GM18519 (cell line): ENCODE measurements at regions not wholly inside any gene's neighbourhood (a gene's known extent, or its start where the extent isn't known, plus 50 kb on each side); places are given as distances from the start of the nearest gene placed in this dataset.
"Not testable (repeated sequence)": the region's sequence is repeated elsewhere in the genome, so short reads cannot be mapped to it uniquely, and the experiment has no call there.

ENCODE experiments used
- ATAC-seq: cut with Tn5 transposase; IDR thresholded peaks from one replicate; pipeline ENCODE4 v1.9.1; 2021; ENCODE audit warnings: mild to moderate bottlenecking, moderate library complexity; ENCODE audit not compliant: unreplicated experiment, low FRiP score

DNA sequence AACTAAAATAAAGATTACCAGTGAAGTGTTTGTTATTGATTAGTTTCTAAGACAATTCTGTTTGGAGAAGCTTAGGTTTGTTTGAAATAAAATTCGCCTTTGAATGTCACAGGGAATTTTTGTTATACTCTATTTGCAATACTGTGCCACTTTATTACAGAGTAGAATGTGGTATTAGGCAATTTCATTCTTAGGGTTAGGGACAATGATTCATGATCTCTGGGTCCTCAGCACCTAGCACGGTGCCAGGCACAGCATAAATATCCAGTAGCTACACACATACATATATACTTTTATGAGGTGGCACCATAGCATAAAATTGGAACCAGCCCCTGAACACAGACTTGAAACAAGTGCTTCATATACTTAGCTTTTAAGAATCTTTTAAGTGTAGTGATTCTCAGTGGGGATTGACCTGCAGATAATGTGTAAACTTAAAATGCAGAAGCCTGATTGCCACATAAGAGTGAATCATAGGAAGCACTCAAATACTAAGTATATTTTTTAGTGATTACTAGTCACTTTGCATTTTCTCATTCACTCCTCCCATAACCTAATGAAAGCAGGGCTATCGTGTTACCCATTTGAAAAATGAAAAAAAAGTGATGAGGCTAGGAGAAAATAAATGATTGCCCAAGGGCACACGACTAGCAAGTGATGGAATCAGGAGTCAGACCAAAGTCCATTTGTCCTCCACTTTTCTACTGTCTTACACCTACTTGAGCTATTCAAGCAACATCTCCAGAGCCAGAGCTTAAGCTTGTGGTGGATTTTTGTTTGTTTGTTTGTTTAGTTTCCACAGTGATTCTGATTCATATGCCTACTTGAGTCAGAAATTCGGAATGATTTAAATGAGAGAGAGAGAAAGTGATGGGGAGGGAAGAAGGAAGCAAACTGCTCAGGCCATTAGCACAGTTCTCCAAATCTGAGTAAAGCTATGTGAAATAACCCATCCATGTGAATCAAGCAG is 366.0 kb upstream of the FGF13 start:
- ATAC-seq = no peak

DNA sequence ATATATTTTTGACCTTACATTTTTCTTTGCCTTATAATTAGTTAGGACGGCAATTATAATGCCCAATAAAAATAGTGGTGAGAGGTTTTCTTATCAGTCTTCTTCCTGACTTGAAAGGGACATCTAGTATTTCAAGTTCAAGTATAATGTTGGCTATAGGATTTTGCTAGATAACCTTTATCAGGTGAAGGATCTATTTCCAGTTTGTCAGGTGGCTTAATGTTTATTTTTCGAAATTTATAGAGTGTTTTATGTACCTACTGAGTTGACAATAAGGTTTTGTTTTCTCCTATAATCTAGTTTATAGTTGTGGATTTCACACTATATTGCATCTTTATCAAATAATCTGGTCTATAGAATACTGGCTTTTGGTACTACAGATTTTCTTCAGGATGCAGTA is 351.8 kb upstream of the FGF13 start:
- ATAC-seq = no peak

DNA sequence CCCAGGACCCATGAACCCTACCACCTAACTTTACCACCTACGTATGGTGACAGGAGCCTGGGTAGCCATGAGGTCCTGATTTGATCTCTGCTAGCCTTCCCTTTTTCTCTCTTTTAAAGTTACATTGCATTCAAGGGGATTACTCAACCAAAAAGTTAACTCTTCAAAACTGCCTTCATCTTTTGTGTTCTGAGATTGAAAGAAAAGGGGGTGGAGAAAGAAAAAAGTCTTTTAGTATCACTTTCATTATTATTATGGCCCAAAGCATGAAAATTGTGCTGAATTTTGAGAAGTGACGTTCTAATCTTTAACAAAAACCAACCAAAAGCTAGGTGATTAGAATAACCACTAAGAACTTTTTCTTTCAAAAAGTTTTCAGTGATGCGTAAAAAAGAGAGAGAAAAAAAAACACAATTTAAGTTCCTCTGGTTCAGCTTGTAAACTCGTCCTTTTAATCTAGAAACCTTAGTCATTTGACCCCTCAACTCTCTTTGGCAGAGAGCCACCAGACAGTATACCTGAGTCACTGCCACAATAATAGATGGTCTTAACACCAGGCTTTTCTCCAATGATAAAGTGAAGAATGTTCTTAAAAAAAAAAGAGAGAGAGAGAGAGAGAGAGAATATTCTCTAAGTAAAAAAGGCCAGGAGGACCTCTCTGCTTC is 347.4 kb upstream of the FGF13 start:
- ATAC-seq = no peak

DNA sequence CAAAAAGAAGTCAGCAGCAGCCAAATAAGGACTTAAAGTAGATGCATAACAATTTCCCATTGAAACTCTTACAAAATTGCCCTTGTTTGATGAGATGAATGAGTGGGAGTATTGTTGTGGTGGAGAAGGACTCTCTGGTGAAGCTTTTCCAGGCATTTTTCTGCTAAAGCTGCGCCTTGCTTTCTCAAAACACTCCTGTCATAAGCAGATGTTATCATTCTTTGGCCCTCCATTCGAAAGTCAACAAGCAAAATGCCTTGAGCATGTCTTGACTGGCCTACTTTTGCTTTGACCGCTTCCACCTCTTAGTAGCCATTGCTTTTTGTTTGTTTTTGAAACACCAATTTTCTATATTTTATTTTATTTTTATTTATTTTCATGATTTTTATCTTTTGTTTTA is 340.9 kb upstream of the FGF13 start:
- ATAC-seq = no peak

DNA sequence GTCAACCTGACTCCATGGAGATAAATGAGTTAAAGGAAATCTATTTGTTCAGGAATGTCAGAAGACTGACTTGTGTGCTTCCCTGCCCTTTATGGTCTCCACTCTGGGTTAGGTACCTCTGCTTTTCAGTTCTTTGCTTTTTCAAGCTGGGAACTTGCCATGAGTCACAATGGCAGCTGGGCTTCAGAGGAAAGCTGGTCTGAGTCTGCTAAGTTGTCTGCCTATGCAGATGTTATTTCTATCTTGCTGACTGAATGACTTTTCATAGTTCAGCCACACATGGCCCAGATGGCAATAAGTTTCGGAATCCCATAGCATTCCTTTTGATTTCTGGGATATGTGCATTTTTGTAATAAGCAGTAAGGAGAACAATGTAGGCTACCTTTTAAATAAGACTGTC is 337.9 kb upstream of the FGF13 start:
- no peak for ATAC-seq

DNA sequence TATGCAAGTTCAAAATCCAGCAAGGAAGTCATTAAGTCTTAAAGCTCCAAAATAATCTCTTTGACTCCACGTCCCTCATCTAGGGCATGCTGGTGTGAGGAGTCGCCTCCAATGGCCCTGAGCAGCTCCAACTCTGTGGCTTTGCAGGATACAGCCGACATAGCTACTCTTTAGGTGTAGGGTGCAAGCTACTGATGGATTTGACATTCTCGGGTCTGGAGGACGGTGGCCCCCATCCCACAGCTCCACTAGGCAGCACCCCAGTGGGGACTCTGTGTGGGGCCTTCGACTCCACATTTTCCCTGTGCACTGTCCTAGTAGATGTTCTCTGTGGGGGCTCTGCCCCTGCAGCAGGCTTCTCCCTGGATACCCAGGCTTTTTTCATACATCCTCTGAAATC is 333.2 kb upstream of the FGF13 start:
- ATAC-seq = no peak

DNA sequence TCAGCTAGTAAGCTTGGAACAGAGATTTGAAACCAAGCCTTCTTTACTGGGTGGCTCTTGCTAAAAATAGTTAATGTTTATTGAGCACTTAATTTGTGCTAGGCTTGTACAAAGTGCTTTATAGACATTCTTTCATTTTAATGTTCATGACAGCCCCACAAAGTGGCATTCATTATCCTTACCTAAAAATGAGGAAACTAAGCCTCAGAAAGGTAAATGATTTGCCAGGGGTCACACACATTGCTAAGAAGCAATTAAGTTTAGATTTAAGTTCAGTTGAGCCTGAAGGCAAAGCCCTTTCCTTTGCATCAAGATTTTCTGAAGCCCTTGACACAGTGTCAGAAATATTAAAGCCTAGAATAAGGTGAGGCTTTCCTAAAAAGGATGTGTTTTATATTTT is 327.5 kb upstream of the FGF13 start:
- no peak for ATAC-seq

DNA sequence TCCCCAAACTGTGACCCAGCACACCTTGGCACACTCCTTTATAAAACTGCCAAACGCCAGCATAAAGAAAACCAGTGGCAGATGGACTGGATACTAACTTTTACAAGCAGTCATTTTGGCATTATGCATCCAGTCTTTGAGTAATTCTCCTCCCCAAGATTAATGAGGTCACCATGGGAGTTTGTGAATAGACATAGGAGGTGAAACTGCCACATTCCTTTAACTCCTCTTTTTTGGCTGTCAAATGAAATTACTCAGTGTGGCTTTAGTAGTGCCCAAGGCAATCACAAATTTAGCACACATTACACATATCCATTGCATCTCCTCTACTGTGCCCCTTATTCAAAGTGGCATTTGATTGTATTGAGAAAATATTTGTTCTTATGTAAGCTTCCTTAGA is 315.3 kb upstream of the FGF13 start:
- ATAC-seq = no peak

DNA sequence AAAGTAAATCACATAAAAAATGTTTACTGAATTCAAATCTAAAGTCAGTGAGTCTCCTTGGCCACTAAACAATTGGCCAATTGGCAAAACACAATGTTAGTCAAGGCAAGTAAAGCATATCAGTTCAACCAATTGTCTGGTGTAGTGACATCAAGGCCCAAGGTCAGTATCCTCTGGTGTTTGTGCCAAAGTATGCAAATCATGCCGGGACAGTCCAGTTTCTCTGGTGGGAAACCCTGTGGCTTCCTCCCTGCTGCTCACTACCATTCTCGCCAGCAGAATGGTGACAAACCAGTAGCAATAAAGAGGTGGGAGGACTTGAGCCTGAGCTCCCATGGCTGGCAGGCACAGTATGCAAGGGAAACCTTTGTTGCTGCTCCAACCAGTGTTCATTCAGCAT is 314.9 kb upstream of the FGF13 start:
- ATAC-seq = no peak

DNA sequence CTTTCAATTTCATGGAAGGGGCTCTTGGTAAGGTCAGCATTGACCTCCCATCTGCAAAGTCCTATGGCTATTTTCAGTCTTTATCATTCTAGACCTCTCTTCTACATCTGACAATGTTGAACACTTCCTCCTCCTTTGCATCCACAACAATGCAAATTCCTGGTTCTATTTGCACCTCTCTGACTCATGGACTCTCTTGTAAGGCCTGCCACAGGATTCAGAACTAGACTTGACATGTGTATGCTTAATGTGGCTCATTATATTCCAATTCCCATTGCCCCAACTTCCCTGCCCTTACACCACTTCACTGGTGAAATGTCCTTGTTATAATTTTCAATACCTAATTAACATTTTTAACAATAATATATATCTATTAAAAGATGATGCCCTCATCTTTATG is 314.3 kb upstream of the FGF13 start:
- ATAC-seq = no peak

DNA sequence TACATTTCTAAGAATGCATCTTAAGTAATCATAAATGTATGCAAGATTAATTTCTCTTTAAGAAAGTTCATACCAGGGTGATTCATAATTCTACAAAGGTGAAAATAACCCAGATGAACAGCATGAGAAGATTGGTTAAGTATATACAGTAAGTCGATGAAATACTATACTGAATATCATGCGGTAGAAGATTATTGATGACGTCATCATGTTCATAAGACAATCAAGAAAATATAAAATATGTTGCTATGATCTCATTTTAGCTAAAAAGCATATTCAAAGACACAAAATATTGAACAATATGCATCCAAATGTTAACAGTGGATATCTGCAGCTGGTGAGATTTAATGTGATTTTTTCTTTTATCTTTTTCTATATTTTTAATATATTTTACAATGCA is 312.0 kb upstream of the FGF13 start:
- ATAC-seq = no peak

DNA sequence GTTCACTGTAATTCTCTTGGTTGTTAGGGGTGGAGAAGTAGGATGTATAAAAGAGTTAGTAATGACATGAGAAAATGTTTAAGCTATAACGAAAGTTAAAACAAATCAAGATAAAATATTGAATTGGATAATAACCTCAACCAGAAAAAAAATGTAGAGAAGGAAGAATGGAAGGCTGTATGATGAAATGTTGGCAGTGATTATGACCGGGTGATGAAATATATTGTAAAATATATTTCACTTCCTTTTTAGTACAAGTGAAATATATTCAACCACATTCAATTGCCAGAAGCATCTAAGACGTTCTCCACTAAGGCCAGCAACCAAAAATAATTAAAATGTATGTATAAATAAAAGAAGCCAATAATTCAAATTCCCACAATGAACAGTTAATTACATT is 309.3 kb upstream of the FGF13 start:
- no peak for ATAC-seq

DNA sequence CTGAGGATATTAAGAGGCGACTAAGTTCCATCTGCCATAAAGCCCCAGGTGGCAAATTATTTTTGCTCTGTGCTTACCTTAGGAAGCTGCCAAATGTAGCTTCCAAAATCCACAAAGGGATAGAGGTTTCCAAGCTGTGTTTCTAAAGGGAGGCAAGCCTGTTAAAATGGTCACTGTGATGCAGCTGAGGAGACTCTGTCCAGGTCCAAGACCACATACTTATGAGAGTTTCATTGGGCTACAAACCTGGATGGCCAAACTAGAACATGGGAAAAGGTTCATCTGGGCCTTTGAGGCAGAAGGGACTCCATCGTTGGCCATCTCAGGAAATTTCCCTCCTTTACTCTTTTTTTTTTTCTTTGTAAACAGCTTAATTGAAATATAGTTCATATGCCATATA is 306.9 kb upstream of the FGF13 start:
- no peak for ATAC-seq

DNA sequence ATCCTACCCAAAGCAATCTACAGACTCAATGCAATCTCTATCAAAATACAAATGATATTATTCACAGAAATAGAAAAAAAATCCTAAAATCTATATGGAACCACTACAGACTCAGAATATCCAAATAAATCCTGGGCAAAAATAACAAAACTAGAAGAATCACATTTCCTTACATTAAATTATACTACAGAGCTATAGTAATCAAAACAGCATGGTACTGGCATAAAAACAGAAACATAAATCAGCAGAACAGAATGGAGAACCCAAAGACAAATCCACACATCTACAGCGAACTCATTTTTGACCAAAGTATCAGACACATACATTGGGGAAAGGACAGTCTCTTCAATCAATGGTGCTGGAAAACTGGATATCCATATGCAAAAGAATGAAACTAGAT is 304.1 kb upstream of the FGF13 start:
- ATAC-seq = no peak

DNA sequence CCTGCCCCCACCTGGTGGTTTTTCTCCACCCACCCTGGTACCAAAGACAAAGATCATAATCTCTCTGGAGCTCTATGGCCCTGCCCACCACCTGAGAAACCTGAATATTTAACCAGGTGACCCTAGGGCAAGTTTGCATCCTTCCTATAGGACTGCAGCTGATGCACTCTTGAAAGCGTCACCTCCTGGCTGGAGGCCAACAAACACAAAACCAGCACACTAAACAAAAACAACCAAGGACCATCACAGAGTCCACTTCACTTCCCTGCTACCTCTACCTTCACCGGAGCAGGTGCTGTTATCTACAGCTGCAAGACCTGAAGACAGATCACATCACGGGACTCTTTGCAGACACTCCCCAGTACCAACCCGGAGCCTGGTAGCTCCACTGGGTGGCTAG is 296.7 kb upstream of the FGF13 start:
- no peak for ATAC-seq

DNA sequence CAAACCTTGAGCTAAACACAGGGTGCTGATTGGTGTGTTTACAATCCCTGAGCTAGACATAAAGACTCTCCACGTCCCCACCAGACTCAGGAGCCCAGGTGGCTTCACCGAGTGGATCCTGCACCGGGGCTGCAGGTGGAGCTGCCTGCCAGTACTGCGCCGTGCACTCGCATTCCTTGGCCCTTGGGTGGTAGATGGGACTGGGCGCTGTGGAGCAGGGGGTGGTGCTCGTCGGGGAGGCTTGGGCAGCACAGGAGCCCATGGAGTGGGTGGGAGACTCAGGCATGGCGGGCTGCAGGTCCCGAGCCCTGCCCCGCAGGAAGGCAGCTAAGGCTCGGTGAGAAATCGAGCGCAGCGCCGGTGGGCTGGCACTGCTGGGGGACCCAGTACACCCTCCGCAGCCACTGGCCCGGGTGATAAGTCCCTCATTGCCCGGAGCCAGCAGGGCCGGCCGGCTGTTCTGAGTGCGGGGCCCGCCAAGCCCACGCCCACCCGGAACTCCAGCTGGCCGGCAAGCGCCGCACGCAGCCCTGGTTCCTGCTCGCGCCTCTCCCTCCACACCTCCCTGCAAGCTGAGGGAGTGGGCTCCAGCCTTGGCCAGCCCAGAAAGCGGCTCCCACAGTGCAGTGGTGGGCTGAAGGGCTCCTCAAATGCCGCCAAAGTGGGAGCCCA is 292.5 kb upstream of the FGF13 start:
- ATAC-seq = not testable (repeated sequence)

DNA sequence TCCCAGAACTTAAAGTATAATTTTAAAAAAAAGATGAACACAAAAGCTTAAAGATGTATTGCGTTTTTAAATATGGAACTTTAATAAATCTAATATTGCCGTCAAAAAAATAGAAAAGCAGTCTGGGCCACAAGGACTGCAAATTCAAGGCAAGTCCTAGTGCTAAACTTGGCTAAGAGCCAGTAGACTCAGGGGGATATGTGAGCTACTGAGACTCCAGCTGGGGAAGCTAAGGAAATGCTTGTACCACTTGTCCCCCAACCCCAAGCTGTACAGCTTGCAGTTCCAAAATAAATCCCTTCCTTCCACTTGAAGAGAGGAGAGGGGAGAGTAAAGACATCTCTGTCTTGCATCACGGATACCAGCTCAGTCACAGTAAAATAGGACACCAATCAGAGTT is 290.8 kb upstream of the FGF13 start:
- no peak for ATAC-seq

DNA sequence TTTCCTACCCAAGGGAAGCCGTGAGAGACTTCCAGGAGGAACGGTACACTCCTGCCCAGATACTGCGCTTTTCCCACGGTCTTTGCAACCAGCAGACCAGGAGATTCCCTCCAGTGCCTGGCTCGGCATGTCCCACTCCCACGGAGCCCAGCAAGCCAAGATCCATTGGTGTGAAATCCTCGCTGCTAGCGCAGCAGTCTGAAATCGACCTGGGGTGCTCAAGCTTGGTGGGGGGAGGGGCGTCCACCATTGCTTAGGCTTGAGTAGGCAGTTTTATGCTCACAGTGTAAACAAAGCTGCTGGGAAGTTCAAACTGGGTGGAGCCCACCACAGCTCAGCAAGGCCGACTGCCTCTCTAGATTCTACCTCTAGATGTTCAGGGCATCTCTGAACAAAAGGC is 284.8 kb upstream of the FGF13 start:
- no peak for ATAC-seq

DNA sequence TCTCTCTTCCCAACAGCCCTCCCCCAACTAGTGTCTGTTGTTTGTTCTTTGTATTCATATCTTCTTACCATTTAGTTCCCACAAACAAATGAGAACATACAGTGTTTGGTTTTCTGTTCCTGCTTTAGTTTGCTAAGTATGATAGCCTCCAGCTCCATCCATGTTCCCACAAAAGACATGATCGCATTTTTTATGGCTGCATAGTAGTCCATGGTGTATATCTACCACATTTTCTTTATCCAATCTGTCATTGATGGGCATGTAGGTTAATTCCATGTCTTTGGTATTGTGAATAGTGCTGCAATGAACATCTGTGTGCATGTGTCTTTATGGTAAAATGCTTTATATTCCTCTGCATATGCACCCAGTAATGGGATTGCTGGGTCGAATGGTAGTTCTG is 283.9 kb upstream of the FGF13 start:
- ATAC-seq = no peak

DNA sequence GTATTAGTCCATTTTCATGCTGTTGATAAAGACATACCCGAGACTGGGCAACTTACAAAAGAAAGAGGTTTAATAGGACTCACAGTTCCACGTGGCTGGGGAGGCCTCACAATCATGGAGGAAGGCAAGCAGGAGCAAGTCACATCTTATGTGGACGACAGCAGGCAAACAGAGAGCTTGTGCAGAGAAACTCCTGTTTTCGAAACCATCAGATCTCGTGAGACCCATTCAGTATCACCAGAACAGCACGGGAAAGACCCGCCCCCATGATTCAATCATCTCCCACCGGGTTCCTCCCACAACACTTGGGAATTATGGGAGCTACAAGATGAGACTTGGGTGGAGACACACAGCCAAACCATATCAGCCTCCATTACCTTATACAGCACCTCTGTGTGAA is 278.9 kb upstream of the FGF13 start:
- ATAC-seq = not testable (repeated sequence)

DNA sequence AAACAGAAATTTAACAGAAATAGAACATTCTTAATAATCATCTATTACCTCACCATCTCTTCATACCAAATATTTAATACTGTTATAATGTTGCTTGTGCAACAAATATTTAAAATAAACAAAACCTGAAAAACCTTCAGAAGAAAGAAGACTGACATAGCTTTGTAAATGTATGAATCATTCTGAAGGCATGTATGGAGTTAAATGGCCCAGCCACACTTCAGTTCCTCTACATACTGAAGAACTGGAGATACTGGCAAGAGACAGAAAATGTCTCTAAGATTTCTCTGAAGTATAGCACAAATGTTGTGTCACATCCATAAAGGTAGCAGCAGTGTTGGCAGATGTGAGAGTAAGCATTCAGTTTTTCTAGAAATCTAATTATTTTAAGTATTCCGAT is 275.3 kb upstream of the FGF13 start:
- ATAC-seq = no peak

DNA sequence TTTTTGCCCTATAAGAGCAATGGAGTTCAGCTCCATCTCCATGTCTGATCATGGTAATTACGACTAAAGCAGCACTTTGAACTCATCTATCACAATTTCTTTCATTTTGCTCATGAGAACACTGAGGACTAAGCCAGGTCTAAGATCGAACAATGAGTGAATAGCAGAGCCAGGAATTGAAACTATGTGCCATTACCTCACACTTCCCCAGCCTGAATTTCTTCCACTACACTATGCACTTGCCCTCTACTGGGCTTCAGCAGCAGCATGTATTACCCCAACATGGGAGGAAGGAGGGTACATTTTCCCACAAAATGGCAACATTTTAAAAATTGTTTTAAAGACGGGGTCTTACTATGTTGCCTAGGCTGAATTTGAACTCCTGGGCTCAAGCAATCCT is 274.7 kb upstream of the FGF13 start:
- ATAC-seq = no peak
